ENCODE measurements at regions not wholly inside any gene's neighbourhood (a gene's known extent, or its start where the extent isn't known, plus 50 kb on each side); places are given as distances from the start of the nearest gene placed in this dataset.

GRCh38 chr4:84298023-84298718 lies 200.9 kb downstream of the NKX6-1 start:
- Histone ChIP-seq H3K4me1 (no peaks in the 10 kb centered on the region), H3K9me3 (no peaks in the 10 kb centered on the region), H3K27me3 (no peaks in the 10 kb centered on the region), H3K27ac (no peak overlapping the region), H3K4me3 (no peak overlapping the region), H3K36me3 (no peaks in the 10 kb centered on the region)
- no peak for DNase-seq
- WGBS, 2 donors: 78 to 91% methylated on average over 2 of the region's 2 CpGs
- TF ChIP-seq POLR2A (IDR thresholded peaks at IDR 0.05) (no peak), CTCF (IDR thresholded peaks at IDR 0.05) (no peak), POLR2AphosphoS5 (IDR thresholded peaks at IDR 0.05) (no peak), EP300 (IDR thresholded peaks at IDR 0.05) (no peak)
- intact Hi-C loops (cut with DNase I): no loop called here

GRCh38 chr4:84291969-84292368 lies 207.1 kb downstream of the NKX6-1 start:
- 16 to 51% methylated on average over 2 of the region's 2 CpGs for WGBS, 2 donors
- H3K9me3 ChIP-seq: no peaks in the 10 kb centered on the region
- no peaks in the 10 kb centered on the region for H3K27me3 ChIP-seq
- no peaks in the 10 kb centered on the region for H3K4me1 ChIP-seq
- DNase-seq: no peak
- H3K4me3 ChIP-seq: no peak overlapping the region
- no peak for TF ChIP-seq EP300 (IDR thresholded peaks at IDR 0.05)
- TF ChIP-seq CTCF (IDR thresholded peaks at IDR 0.05): no peak
- no peak overlapping the region for H3K27ac ChIP-seq
- H3K36me3 ChIP-seq: no peaks in the 10 kb centered on the region
- intact Hi-C loops (cut with DNase I): no loop called here

- Histone ChIP-seq H3K27ac (no peak overlapping the region), H3K36me3 (no peaks in the 10 kb centered on the region), H3K9me3 (no peaks in the 10 kb centered on the region), H3K4me1 (no peaks in the 10 kb centered on the region), H3K4me3 (no peak overlapping the region), H3K27me3 (no peaks in the 10 kb centered on the region)
- no peak for TF ChIP-seq EP300 (IDR thresholded peaks at IDR 0.05)
- no peak for TF ChIP-seq POLR2AphosphoS5 (IDR thresholded peaks at IDR 0.05)
- TF ChIP-seq POLR2A (IDR thresholded peaks at IDR 0.05): no peak
- no peak for TF ChIP-seq CTCF (IDR thresholded peaks at IDR 0.05)
- 66 to 70% methylated on average over 5 of the region's 5 CpGs for WGBS, 2 donors
- intact Hi-C loops (cut with DNase I): no loop called here
- no peak for DNase-seq
These were observed 213.0 kb downstream of the NKX6-1 start for GRCh38 chr4:84286048-84286447.

- Histone ChIP-seq H3K9me3 (no peaks in the 10 kb centered on the region), H3K36me3 (no peaks in the 10 kb centered on the region), H3K4me1 (no peaks in the 10 kb centered on the region), H3K27me3 (no peaks in the 10 kb centered on the region), H3K27ac (no peak overlapping the region), H3K4me3 (no peak overlapping the region)
- TF ChIP-seq POLR2AphosphoS5 (IDR thresholded peaks at IDR 0.05) (no peak), CTCF (IDR thresholded peaks at IDR 0.05) (no peak), EP300 (IDR thresholded peaks at IDR 0.05) (no peak)
- intact Hi-C loops (cut with DNase I): no loop called here
- DNase-seq: no peak
- 71 to 82% methylated on average over 1 of the region's 1 CpG for WGBS, 2 donors
These were observed 219.4 kb downstream of the NKX6-1 start for GRCh38 chr4:84279678-84280077.

- no peaks in the 10 kb centered on the region for H3K9me3 ChIP-seq
- DNase-seq: no peak
- H3K36me3 ChIP-seq: no peaks in the 10 kb centered on the region
- H3K4me3 ChIP-seq: no peak overlapping the region
- no peaks in the 10 kb centered on the region for H3K4me1 ChIP-seq
- intact Hi-C loops (cut with DNase I): no loop called here
- H3K27me3 ChIP-seq: no peaks in the 10 kb centered on the region
- TF ChIP-seq CTCF (IDR thresholded peaks at IDR 0.05) (no peak), EP300 (IDR thresholded peaks at IDR 0.05) (no peak), POLR2A (IDR thresholded peaks at IDR 0.05) (no peak), POLR2AphosphoS5 (IDR thresholded peaks at IDR 0.05) (no peak)
- 75 to 95% methylated on average over 2 of the region's 2 CpGs for WGBS, 2 donors
- H3K27ac ChIP-seq: no peak overlapping the region
These were observed 221.2 kb downstream of the NKX6-1 start for GRCh38 chr4:84277923-84278322.
